GM23338 (cell line): ENCODE measurements at regions not wholly inside any gene's neighbourhood (a gene's known extent, or its start where the extent isn't known, plus 50 kb on each side); places are given as distances from the start of the nearest gene placed in this dataset.

Experiments
- ATAC-seq: fragments of 200-7000 bp; cut with Tn5 transposase; 3 replicates; pipeline ENCODE4 v1.9.1; 2020
- DNase-seq: peaks from one replicate; pipeline ENCODE4 v3.0.0-alpha.2; 2015; ENCODE audit warnings: low spot score
- H2AFZ ChIP-seq: fragments of 200-600 bp; sonication (generic); 2 replicates; pipeline ENCODE4 v1.8.0; 2016; ENCODE audit warnings: antibody characterized with exemption, mild to moderate bottlenecking, moderate library complexity
- H3F3A ChIP-seq: fragments of 200-600 bp; sonication (generic); replicated peaks from 2 replicates; pipeline ENCODE4 v1.8.0; 2017; ENCODE audit warnings: antibody characterized with exemption, mixed run types, low read depth
- H3K27ac ChIP-seq: fragments of 200-600 bp; sonication (generic); 2 replicates; pipeline ENCODE4 v1.6.1; 2016; ENCODE audit warnings: low read depth
- H3K27me3 ChIP-seq: fragments of 200-600 bp; sonication (generic); 2 replicates; pipeline ENCODE4 v1.8.0; 2016; ENCODE audit warnings: mild to moderate bottlenecking, mixed run types, moderate library complexity; ENCODE audit not compliant: insufficient read depth
- H3K36me3 ChIP-seq: fragments of 200-600 bp; sonication (generic); 2 replicates; pipeline ENCODE4 v1.8.0; 2016; ENCODE audit warnings: mild to moderate bottlenecking; ENCODE audit not compliant: insufficient read depth
- H3K4me1 ChIP-seq: fragments of 200-600 bp; sonication (generic); 2 replicates; pipeline ENCODE4 v1.8.0; 2016; ENCODE audit warnings: mild to moderate bottlenecking, moderate library complexity; ENCODE audit not compliant: insufficient read depth
- H3K4me2 ChIP-seq: fragments of 200-600 bp; sonication (generic); 2 replicates; pipeline ENCODE4 v1.7.1; 2017; ENCODE audit warnings: mixed run types
- H3K4me3 ChIP-seq: fragments of 200-600 bp; sonication (generic); 2 replicates; pipeline ENCODE4 v1.6.1; 2016; ENCODE audit warnings: mixed run types
- H3K79me2 ChIP-seq: fragments of 200-600 bp; sonication (generic); replicated peaks from 2 replicates; pipeline ENCODE4 v1.8.0; 2017; ENCODE audit warnings: mild to moderate bottlenecking; ENCODE audit not compliant: insufficient read depth
- H3K9me2 ChIP-seq: fragments of 200-600 bp; sonication (generic); 2 replicates; pipeline ENCODE4 v1.8.0; 2017; ENCODE audit not compliant: insufficient read depth
- H4K20me1 ChIP-seq: fragments of 200-600 bp; sonication (generic); replicated peaks from 2 replicates; pipeline ENCODE4 v1.8.0; 2017; ENCODE audit warnings: mild to moderate bottlenecking; ENCODE audit not compliant: insufficient read depth
- H3K27ac Mint-ChIP-seq: 2 replicates; pipeline ENCODE4 v1.8.0; 2020; ENCODE audit warnings: inconsistent platforms, mild to moderate bottlenecking, moderate library complexity, mixed read lengths
- H3K27me3 Mint-ChIP-seq: 3 replicates; pipeline ENCODE4 v1.8.0; 2022; ENCODE audit warnings: low read depth, mild to moderate bottlenecking, moderate library complexity, mixed read lengths, inconsistent platforms; ENCODE audit not compliant: insufficient read depth, poor library complexity
- H3K36me3 Mint-ChIP-seq: 3 replicates; pipeline ENCODE4 v1.8.0; 2021; ENCODE audit warnings: low read depth, mild to moderate bottlenecking, inconsistent platforms, moderate library complexity, mixed read lengths
- H3K4me1 Mint-ChIP-seq: 3 replicates; pipeline ENCODE4 v1.8.0; 2020; ENCODE audit warnings: mild to moderate bottlenecking, inconsistent platforms, mixed read lengths
- H3K4me3 Mint-ChIP-seq: 3 replicates; pipeline ENCODE4 v1.8.0; 2021; ENCODE audit warnings: moderate library complexity, mild to moderate bottlenecking, inconsistent platforms, mixed read lengths
- H3K9me3 Mint-ChIP-seq: 3 replicates; pipeline ENCODE4 v1.8.0; 2020; ENCODE audit warnings: moderate library complexity, mild to moderate bottlenecking, inconsistent platforms, mixed read lengths
- CREB1 ChIP-seq: fragments of 250-450 bp; sonication (Bioruptor Pico); IDR thresholded peaks from 2 replicates; pipeline ENCODE4 v1.5.0; 2020; ENCODE audit warnings: low read depth, mild to moderate bottlenecking, moderate library complexity
- EZH2 ChIP-seq: fragments of 200-600 bp; sonication (generic); IDR thresholded peaks from one replicate; pipeline ENCODE4 v1.8.0; 2017; ENCODE audit warnings: antibody characterized with exemption, mild to moderate bottlenecking, low read depth; ENCODE audit not compliant: unreplicated experiment
- EZH2phosphoT487 ChIP-seq: fragments of 200-600 bp; sonication (generic); IDR thresholded peaks from one replicate; pipeline ENCODE4 v1.8.1; 2018; ENCODE audit warnings: antibody characterized with exemption; ENCODE audit not compliant: unreplicated experiment
- POLR2AphosphoS5 ChIP-seq: IDR thresholded peaks from 2 replicates; pipeline ENCODE4 v1.6.1; 2016; ENCODE audit warnings: antibody characterized with exemption, low read depth
- STAT1 ChIP-seq: IDR thresholded peaks from one replicate; pipeline ENCODE4 v1.6.1; 2016; ENCODE audit warnings: antibody characterized with exemption; ENCODE audit not compliant: unreplicated experiment
- ZNF114 ChIP-seq: fragments of 250-450 bp; sonication (Bioruptor Pico); IDR thresholded peaks from 2 replicates; pipeline ENCODE4 v1.5.0; 2020; ENCODE audit warnings: mild to moderate bottlenecking, moderate library complexity
- ZNF331 ChIP-seq: fragments of 250-450 bp; sonication (Bioruptor Pico); IDR thresholded peaks from 2 replicates; pipeline ENCODE4 v1.5.0; 2020; ENCODE audit warnings: low read depth, mild to moderate bottlenecking, moderate library complexity
- TF ChIP-seq, protein P1 (sequence below): fragments of 250-450 bp; sonication (Bioruptor Pico); IDR thresholded peaks from 2 replicates; pipeline ENCODE4 v1.5.0; 2020; ENCODE audit warnings: mild to moderate bottlenecking, moderate library complexity
- TF ChIP-seq, protein P2 (sequence below): IDR thresholded peaks from one replicate; pipeline ENCODE4 v1.6.1; 2018; ENCODE audit warnings: antibody characterized with exemption; ENCODE audit not compliant: unreplicated experiment
- TF ChIP-seq, protein P3 (sequence below), 2 experiments: fragments of 200-600 bp in 1 of 2; sonication (generic) in 1 of 2; conservative IDR thresholded peaks; 2 replicates each; pipeline versions ENCODE4 v1.5.1 to v1.6.1; 2016 to 2017; ENCODE audit warnings: antibody characterized with exemption in 2 of 2, low read depth in 2 of 2, mild to moderate bottlenecking in 2 of 2, moderate library complexity in 1 of 2

DNA sequence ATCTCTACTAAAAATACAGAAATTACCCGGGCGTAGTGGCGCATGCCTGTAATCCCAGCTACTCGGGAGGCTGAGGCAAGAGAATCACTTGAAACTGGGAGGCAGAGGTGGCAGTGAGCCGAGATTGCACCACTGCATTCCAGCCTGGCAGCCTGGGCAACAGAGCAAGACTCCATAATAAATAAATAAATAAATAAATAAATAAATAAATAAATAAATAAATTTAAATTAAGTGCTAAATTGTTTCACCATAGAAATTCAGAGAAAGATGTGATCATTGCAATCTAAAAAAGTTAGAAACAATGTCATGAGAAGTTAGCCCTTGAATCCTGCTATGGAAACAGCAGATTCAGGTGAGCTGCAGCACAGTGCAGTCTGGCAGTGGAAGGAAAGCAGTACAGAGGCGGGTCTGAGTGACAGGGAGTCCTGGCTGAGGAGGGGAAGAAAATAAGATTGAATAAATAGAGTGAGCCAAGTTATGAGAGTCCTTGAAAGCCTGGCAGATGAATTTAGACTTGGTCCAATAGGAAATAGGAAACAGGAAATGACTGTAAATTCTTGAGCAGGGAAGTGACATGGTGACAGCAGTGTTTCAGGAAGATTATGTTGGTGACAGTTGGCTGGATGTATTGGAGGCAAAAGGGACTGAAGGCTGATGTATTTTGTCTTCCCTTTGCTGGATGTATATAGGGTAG, 241.5 kb downstream of the GXYLT1 start:
- TF ChIP-seq ZNF331 (no peak), STAT1 (no peak), ZNF114 (no peak), POLR2AphosphoS5 (no peak), EZH2phosphoT487 (no peak), CREB1 (CRISPR knock-in tag) (no peak), EZH2 (no peak)
- TF ChIP-seq, protein P1, sequence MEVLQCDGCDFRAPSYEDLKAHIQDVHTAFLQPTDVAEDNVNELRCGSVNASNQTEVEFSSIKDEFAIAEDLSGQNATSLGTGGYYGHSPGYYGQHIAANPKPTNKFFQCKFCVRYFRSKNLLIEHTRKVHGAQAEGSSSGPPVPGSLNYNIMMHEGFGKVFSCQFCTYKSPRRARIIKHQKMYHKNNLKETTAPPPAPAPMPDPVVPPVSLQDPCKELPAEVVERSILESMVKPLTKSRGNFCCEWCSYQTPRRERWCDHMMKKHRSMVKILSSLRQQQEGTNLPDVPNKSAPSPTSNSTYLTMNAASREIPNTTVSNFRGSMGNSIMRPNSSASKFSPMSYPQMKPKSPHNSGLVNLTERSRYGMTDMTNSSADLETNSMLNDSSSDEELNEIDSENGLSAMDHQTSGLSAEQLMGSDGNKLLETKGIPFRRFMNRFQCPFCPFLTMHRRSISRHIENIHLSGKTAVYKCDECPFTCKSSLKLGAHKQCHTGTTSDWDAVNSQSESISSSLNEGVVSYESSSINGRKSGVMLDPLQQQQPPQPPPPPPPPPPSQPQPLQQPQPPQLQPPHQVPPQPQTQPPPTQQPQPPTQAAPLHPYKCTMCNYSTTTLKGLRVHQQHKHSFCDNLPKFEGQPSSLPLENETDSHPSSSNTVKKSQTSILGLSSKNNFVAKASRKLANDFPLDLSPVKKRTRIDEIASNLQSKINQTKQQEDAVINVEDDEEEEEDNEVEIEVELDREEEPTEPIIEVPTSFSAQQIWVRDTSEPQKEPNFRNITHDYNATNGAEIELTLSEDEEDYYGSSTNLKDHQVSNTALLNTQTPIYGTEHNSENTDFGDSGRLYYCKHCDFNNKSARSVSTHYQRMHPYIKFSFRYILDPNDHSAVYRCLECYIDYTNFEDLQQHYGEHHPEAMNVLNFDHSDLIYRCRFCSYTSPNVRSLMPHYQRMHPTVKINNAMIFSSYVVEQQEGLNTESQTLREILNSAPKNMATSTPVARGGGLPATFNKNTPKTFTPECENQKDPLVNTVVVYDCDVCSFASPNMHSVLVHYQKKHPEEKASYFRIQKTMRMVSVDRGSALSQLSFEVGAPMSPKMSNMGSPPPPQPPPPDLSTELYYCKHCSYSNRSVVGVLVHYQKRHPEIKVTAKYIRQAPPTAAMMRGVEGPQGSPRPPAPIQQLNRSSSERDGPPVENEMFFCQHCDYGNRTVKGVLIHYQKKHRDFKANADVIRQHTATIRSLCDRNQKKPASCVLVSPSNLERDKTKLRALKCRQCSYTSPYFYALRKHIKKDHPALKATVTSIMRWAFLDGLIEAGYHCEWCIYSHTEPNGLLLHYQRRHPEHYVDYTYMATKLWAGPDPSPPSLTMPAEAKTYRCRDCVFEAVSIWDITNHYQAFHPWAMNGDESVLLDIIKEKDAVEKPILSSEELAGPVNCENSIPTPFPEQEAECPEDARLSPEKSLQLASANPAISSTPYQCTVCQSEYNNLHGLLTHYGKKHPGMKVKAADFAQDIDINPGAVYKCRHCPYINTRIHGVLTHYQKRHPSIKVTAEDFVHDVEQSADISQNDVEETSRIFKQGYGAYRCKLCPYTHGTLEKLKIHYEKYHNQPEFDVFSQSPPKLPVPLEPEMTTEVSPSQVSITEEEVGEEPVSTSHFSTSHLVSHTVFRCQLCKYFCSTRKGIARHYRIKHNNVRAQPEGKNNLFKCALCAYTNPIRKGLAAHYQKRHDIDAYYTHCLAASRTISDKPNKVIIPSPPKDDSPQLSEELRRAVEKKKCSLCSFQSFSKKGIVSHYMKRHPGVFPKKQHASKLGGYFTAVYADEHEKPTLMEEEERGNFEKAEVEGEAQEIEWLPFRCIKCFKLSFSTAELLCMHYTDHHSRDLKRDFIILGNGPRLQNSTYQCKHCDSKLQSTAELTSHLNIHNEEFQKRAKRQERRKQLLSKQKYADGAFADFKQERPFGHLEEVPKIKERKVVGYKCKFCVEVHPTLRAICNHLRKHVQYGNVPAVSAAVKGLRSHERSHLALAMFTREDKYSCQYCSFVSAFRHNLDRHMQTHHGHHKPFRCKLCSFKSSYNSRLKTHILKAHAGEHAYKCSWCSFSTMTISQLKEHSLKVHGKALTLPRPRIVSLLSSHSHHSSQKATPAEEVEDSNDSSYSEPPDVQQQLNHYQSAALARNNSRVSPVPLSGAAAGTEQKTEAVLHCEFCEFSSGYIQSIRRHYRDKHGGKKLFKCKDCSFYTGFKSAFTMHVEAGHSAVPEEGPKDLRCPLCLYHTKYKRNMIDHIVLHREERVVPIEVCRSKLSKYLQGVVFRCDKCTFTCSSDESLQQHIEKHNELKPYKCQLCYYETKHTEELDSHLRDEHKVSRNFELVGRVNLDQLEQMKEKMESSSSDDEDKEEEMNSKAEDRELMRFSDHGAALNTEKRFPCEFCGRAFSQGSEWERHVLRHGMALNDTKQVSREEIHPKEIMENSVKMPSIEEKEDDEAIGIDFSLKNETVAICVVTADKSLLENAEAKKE (CRISPR knock-in tag): no peak
- TF ChIP-seq, protein P2, sequence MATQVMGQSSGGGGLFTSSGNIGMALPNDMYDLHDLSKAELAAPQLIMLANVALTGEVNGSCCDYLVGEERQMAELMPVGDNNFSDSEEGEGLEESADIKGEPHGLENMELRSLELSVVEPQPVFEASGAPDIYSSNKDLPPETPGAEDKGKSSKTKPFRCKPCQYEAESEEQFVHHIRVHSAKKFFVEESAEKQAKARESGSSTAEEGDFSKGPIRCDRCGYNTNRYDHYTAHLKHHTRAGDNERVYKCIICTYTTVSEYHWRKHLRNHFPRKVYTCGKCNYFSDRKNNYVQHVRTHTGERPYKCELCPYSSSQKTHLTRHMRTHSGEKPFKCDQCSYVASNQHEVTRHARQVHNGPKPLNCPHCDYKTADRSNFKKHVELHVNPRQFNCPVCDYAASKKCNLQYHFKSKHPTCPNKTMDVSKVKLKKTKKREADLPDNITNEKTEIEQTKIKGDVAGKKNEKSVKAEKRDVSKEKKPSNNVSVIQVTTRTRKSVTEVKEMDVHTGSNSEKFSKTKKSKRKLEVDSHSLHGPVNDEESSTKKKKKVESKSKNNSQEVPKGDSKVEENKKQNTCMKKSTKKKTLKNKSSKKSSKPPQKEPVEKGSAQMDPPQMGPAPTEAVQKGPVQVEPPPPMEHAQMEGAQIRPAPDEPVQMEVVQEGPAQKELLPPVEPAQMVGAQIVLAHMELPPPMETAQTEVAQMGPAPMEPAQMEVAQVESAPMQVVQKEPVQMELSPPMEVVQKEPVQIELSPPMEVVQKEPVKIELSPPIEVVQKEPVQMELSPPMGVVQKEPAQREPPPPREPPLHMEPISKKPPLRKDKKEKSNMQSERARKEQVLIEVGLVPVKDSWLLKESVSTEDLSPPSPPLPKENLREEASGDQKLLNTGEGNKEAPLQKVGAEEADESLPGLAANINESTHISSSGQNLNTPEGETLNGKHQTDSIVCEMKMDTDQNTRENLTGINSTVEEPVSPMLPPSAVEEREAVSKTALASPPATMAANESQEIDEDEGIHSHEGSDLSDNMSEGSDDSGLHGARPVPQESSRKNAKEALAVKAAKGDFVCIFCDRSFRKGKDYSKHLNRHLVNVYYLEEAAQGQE: no peak
- TF ChIP-seq, protein P3, sequence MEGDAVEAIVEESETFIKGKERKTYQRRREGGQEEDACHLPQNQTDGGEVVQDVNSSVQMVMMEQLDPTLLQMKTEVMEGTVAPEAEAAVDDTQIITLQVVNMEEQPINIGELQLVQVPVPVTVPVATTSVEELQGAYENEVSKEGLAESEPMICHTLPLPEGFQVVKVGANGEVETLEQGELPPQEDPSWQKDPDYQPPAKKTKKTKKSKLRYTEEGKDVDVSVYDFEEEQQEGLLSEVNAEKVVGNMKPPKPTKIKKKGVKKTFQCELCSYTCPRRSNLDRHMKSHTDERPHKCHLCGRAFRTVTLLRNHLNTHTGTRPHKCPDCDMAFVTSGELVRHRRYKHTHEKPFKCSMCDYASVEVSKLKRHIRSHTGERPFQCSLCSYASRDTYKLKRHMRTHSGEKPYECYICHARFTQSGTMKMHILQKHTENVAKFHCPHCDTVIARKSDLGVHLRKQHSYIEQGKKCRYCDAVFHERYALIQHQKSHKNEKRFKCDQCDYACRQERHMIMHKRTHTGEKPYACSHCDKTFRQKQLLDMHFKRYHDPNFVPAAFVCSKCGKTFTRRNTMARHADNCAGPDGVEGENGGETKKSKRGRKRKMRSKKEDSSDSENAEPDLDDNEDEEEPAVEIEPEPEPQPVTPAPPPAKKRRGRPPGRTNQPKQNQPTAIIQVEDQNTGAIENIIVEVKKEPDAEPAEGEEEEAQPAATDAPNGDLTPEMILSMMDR (conservative IDR thresholded peaks at IDR 0.05; ENCODE audit: low read depth in 2 of 2): no peak
- peaks cover 24% of the 10 kb centered on the region for H3K4me1 ChIP-seq
- no peak overlapping the region; the same call in 1 of the 2 replicates for H3K27ac Mint-ChIP-seq

More for the DNA sequence above, 241.5 kb downstream of the GXYLT1 start:
- no peaks in the 10 kb centered on the region for H3K27me3 Mint-ChIP-seq
- H3K4me3 Mint-ChIP-seq: no peak overlapping the region
- Histone ChIP-seq H3K27ac (no peak overlapping the region), H2AFZ (no peak overlapping the region), H3F3A (no peaks in the 10 kb centered on the region), H3K4me2 (no peak overlapping the region), H3K36me3 (no peaks in the 10 kb centered on the region), H3K79me2 (no peaks in the 10 kb centered on the region), H4K20me1 (no peaks in the 10 kb centered on the region), H3K9me2 (0 out of 2 replicates have a peak, but pooled peaks cover 9% of the 10 kb centered on the region), H3K27me3 (no peaks in the 10 kb centered on the region), H3K4me3 (no peak overlapping the region)
- ATAC-seq (no peak), DNase-seq (no peak)
- H3K36me3 Mint-ChIP-seq: no peaks in the 10 kb centered on the region
- H3K9me3 Mint-ChIP-seq: no peaks in the 10 kb centered on the region
- peaks cover 38% of the 10 kb centered on the region for H3K4me1 Mint-ChIP-seq
